GM06990 (cell line): ENCODE measurements at regions not wholly inside any gene's neighbourhood (a gene's known extent, or its start where the extent isn't known, plus 50 kb on each side); places are given as distances from the start of the nearest gene placed in this dataset.

Experiments
- DNase-seq: peaks from one replicate; pipeline ENCODE4 v3.0.0-alpha.2; 2011; ENCODE audit not compliant: insufficient read length; ENCODE audit errors: extremely low read depth
- H3K27me3 ChIP-seq: replicated peaks from 2 replicates; pipeline ENCODE4 v1.6.0; 2011; ENCODE audit warnings: low read length; ENCODE audit not compliant: control insufficient read depth, insufficient read depth
- H3K36me3 ChIP-seq: 2 replicates; pipeline ENCODE4 v1.5.1; 2011; ENCODE audit warnings: low read length; ENCODE audit not compliant: control insufficient read depth, insufficient read depth
- H3K4me3 ChIP-seq: replicated peaks from 2 replicates; pipeline ENCODE4 v1.5.1; 2011; ENCODE audit warnings: low read depth, mild to moderate bottlenecking, control low read depth, low read length
- TF ChIP-seq, protein P1 (sequence below): IDR thresholded peaks from 2 replicates; pipeline ENCODE4 v1.5.1; 2011; ENCODE audit warnings: low read length, control low read depth, mild to moderate bottlenecking, inconsistent platforms; ENCODE audit not compliant: insufficient read depth, poor library complexity, severe bottlenecking

DNA sequence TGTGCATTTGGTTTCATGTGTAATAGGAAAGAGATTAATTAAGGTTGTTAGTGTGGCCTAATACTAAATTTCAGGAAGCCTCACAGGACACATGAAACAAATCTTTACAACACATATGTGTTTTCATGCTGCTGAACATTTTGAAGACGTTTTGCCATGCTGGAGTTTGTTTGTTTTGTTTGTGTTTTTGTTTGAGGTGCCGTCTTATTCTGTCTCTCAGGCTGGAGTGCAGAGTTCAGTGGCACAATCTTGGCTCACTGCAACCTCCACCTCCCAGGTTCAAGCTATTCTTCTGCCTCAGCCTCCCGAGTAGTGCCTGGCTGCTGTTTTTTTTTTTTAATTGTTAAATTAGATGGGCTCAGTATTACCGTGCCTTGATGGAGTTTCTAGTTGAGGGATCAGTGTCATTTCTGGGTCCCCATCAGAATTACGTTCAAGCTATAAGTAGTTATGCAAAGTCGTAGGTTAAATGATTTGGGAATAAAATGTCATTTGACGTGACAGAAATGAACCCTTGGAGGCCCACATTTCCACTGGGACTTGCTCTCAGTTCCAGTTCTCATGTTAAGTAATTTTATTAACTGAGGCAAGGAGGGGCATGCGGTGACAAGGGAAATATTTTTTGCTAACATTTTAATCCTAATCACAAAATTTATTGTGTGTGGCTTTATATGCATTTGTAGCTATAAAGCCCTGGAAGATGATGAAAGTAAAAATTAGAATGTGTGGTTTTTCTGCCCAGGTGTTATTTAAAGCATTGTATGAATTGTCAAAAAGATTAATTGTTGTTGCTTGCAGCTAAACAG is 196.9 kb downstream of the TM9SF2 start:
- Histone ChIP-seq H3K27me3 (no peaks in the 10 kb centered on the region), H3K36me3 (no peaks in the 10 kb centered on the region), H3K4me3 (no peak overlapping the region)
- DNase-seq = no peak
- TF ChIP-seq, protein P1, sequence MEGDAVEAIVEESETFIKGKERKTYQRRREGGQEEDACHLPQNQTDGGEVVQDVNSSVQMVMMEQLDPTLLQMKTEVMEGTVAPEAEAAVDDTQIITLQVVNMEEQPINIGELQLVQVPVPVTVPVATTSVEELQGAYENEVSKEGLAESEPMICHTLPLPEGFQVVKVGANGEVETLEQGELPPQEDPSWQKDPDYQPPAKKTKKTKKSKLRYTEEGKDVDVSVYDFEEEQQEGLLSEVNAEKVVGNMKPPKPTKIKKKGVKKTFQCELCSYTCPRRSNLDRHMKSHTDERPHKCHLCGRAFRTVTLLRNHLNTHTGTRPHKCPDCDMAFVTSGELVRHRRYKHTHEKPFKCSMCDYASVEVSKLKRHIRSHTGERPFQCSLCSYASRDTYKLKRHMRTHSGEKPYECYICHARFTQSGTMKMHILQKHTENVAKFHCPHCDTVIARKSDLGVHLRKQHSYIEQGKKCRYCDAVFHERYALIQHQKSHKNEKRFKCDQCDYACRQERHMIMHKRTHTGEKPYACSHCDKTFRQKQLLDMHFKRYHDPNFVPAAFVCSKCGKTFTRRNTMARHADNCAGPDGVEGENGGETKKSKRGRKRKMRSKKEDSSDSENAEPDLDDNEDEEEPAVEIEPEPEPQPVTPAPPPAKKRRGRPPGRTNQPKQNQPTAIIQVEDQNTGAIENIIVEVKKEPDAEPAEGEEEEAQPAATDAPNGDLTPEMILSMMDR = no peak

DNA sequence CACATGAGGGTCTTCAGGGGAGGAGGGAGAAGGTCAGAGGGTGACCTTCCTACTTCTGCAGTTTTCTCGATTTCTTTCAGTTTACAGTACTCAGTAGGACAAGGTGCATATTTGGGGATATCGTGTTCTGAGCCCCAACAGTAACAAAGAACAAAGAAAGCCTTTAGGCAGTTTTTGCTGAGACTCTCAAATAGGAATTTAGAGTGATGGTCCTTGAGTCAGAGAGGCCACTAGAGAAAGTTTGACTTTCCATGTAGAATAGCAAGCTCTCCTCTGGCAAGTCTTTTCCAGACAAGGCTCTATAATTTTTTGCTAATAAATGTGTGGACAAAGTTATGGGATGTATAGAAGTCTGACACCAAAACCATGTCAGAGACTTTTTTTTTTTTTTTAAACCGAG is 194.6 kb downstream of the TM9SF2 start:
- TF ChIP-seq, protein P1 = no peak
- Histone ChIP-seq H3K36me3 (no peaks in the 10 kb centered on the region), H3K4me3 (no peak overlapping the region), H3K27me3 (no peaks in the 10 kb centered on the region)
- no peak for DNase-seq

DNA sequence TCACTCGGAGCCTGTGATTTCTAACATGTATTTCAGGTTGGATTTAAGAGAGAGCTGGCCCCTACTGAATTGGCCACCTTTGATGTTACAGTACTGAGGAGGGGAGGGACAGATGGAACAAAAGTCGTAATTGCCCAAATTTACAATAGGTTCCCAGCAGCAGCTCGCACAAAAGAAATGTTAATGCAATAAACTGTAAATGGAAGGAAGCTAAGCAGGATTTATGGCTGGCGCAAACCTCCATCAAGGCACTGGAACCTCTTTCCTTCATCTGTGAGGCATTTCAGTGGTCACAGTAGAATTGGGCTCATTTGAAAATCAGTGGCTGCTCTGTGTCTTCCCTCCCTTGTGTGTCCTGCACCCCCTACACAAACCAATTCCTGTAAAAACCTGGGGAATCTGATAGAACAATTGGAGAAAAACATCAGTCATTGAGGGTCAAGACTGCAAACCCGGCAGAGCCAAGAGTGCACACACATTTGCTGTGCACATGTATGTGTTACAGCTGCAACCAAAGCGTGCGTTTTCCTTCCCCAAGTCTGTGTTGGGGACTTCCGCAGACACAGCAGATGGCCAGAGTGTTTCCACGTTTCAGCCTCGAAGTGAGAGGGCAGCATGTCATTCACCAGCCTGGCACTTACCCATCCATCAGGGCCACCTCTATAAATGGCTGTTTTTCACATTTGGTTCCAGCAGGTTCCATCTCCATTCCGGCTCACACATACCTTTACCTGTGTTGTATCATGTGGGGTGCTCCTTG is 192.8 kb downstream of the TM9SF2 start:
- TF ChIP-seq, protein P1 = no peak
- no peak for DNase-seq
- Histone ChIP-seq H3K27me3 (no peaks in the 10 kb centered on the region), H3K36me3 (no peaks in the 10 kb centered on the region), H3K4me3 (no peak overlapping the region)

- Histone ChIP-seq H3K36me3 (no peaks in the 10 kb centered on the region), H3K4me3 (no peak overlapping the region), H3K27me3 (no peaks in the 10 kb centered on the region)
- no peak for DNase-seq
- TF ChIP-seq, protein P1 = no peak
Observed at GRCh38 chr13:99693351-99693750, 192.1 kb downstream of the TM9SF2 start.

DNA sequence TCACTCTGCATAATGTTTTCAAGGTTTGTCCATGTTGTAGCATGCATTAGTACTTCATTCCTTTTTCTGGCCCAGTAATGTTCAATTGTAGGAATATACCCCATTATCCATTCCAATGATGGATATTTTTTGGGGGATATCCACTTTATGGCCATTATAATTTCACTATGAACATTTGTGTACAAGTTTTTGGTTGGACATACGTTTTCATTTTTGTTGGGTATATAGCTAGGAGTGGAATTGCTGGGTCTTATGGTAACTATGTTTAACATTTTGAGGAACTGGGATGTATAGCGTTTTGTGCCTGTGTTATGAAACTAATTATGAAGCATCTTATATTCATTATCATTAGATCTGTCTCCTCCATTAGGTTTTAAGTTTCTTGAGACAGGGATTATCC is 191.6 kb downstream of the TM9SF2 start:
- DNase-seq = no peak
- Histone ChIP-seq H3K4me3 (no peak overlapping the region), H3K36me3 (no peaks in the 10 kb centered on the region), H3K27me3 (no peaks in the 10 kb centered on the region)
- TF ChIP-seq, protein P1 = no peak
